NCI-H2081 (cell line): ENCODE measurements at regions not wholly inside any gene's neighbourhood (a gene's known extent, or its start where the extent isn't known, plus 50 kb on each side); places are given as distances from the start of the nearest gene placed in this dataset.
A peak's percentile ranks its signal among the peaks of the same experiment; 100 is the strongest.

Source experiments
- DNase-seq, 2 experiments: peaks; one replicate each; lab custom pipeline; 2025; lab: John Stamatoyannopoulos, UW

- peak; percentile 1 to 33 for DNase-seq
Observed at GRCh38 chrX:26032111-26032912, 105.8 kb upstream of the MAGEB18 start.

GRCh38 chrX:26037367-26037766 lies 100.8 kb upstream of the MAGEB18 start:
- DNase-seq, result no peak

GRCh38 chrX:26050099-26050498 lies 88.0 kb upstream of the MAGEB18 start:
- no peak for DNase-seq

- no peak for DNase-seq
Observed at GRCh38 chrX:26070882-26071281, 67.3 kb upstream of the MAGEB18 start.

GRCh38 chrX:26071618-26072017 lies 66.5 kb upstream of the MAGEB18 start:
- no peak for DNase-seq

GRCh38 chrX:26083093-26083492 lies 55.0 kb upstream of the MAGEB18 start:
- DNase-seq, result no peak
